ENCODE measurements at regions not wholly inside any gene's neighbourhood (a gene's known extent, or its start where the extent isn't known, plus 50 kb on each side); places are given as distances from the start of the nearest gene placed in this dataset.

GRCh38 chr2:215760091-215760490, 253.3 kb downstream of the MREG start:
- H3K36me3 ChIP-seq (ENCODE audit: insufficient read depth, low read length): no peaks in the 10 kb centered on the region
- no peaks in the 10 kb centered on the region for H3K27me3 ChIP-seq (ENCODE audit: insufficient read depth, low read length, poor library complexity, severe bottlenecking)
- no peak overlapping the region for H3K9ac ChIP-seq (ENCODE audit: low read depth, low read length, poor library complexity, severe bottlenecking)
- no peaks in the 10 kb centered on the region for H3K79me2 ChIP-seq (ENCODE audit: insufficient read depth, low read length)
- no peak overlapping the region for H2AFZ ChIP-seq (ENCODE audit: low read length)
- no peak overlapping the region for H3K4me2 ChIP-seq (ENCODE audit: low read depth, low read length, poor library complexity, severe bottlenecking)
- no peaks in the 10 kb centered on the region for H3K9me3 ChIP-seq (ENCODE audit: insufficient read depth, low read depth, low read length)
- no peak overlapping the region for H3K4me3 ChIP-seq (ENCODE audit: low read length, poor library complexity, severe bottlenecking)
- H3K4me1 ChIP-seq (ENCODE audit: insufficient read depth, low read length, poor library complexity, severe bottlenecking): no peaks in the 10 kb centered on the region
- no peaks in the 10 kb centered on the region for H3K9me2 ChIP-seq (replicated peaks; ENCODE audit: low read depth, low read length)
- TF ChIP-seq EZH2phosphoT487 (IDR thresholded peaks at IDR 0.05; ENCODE audit: borderline replicate concordance) (no peak), CTCF (conservative IDR thresholded peaks at IDR 0.05; ENCODE audit: low read length) (no peak)
- H4K20me1 ChIP-seq (ENCODE audit: insufficient read depth, low read length, poor library complexity, severe bottlenecking): no peaks in the 10 kb centered on the region
- H3F3A ChIP-seq (ENCODE audit: low read depth): no peaks in the 10 kb centered on the region

DNA sequence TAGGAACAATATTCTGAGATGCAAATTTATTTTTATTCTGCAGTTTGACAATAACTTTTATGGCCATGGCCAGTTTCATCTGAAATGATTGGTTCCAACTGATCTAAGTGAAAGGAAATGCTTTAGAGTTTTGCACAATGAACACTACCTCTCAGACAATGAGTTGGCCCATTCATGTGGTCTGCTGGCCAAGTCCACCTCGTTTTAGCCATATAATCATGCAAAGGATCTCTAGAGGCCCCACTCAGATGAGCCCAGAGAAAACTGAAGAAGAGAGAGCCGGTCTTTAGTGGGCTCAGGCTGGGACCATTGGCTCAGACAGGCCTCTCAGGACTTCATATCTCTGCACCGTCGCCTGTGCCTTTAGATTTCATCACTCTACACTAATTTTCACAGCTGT, 254.7 kb downstream of the MREG start:
- Histone ChIP-seq H3K9me2 (replicated peaks; ENCODE audit: low read depth, low read length) (no peaks in the 10 kb centered on the region), H2AFZ (ENCODE audit: low read length) (no peak overlapping the region), H3K9me3 (ENCODE audit: insufficient read depth, low read depth, low read length) (no peaks in the 10 kb centered on the region), H3K9ac (ENCODE audit: low read depth, low read length, poor library complexity, severe bottlenecking) (no peak overlapping the region), H4K20me1 (ENCODE audit: insufficient read depth, low read length, poor library complexity, severe bottlenecking) (no peaks in the 10 kb centered on the region), H3F3A (ENCODE audit: low read depth) (no peaks in the 10 kb centered on the region), H3K27me3 (ENCODE audit: insufficient read depth, low read length, poor library complexity, severe bottlenecking) (no peaks in the 10 kb centered on the region), H3K79me2 (ENCODE audit: insufficient read depth, low read length) (no peaks in the 10 kb centered on the region), H3K36me3 (ENCODE audit: insufficient read depth, low read length) (no peaks in the 10 kb centered on the region), H3K4me3 (ENCODE audit: low read length, poor library complexity, severe bottlenecking) (no peak overlapping the region), H3K4me2 (ENCODE audit: low read depth, low read length, poor library complexity, severe bottlenecking) (no peak overlapping the region), H3K4me1 (ENCODE audit: insufficient read depth, low read length, poor library complexity, severe bottlenecking) (no peaks in the 10 kb centered on the region)
- no peak for TF ChIP-seq EZH2phosphoT487 (IDR thresholded peaks at IDR 0.05; ENCODE audit: borderline replicate concordance)
- no peak for TF ChIP-seq CTCF (conservative IDR thresholded peaks at IDR 0.05; ENCODE audit: low read length)

DNA sequence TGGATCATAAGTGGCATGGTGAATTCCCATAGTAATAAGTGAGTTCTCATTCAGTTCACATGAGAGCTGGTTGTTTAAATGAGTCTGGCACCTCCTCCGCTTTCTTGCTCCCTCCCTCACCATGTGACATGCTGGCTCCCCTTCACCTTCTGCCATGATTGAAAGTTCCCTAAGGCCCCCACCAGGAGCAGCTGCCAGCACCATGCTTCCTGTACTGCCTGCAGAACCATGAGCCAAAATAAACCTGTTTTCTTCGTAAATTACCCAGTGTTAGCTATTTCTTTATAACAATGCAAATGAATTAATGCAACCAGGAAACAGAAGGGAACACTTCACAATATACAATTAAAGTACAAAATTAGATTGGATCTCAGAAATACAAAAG, 257.0 kb downstream of the MREG start:
- Histone ChIP-seq H3K4me2 (ENCODE audit: low read depth, low read length, poor library complexity, severe bottlenecking) (no peak overlapping the region), H3K27me3 (ENCODE audit: insufficient read depth, low read length, poor library complexity, severe bottlenecking) (no peaks in the 10 kb centered on the region), H2AFZ (ENCODE audit: low read length) (no peak overlapping the region), H3K4me1 (ENCODE audit: insufficient read depth, low read length, poor library complexity, severe bottlenecking) (no peaks in the 10 kb centered on the region), H3K36me3 (ENCODE audit: insufficient read depth, low read length) (no peaks in the 10 kb centered on the region), H3K79me2 (ENCODE audit: insufficient read depth, low read length) (no peaks in the 10 kb centered on the region), H3K9me3 (ENCODE audit: insufficient read depth, low read depth, low read length) (no peaks in the 10 kb centered on the region), H3F3A (ENCODE audit: low read depth) (no peaks in the 10 kb centered on the region), H3K9ac (ENCODE audit: low read depth, low read length, poor library complexity, severe bottlenecking) (no peak overlapping the region), H4K20me1 (ENCODE audit: insufficient read depth, low read length, poor library complexity, severe bottlenecking) (no peaks in the 10 kb centered on the region), H3K9me2 (replicated peaks; ENCODE audit: low read depth, low read length) (no peaks in the 10 kb centered on the region), H3K4me3 (ENCODE audit: low read length, poor library complexity, severe bottlenecking) (no peak overlapping the region)
- TF ChIP-seq CTCF (conservative IDR thresholded peaks at IDR 0.05; ENCODE audit: low read length) (no peak), EZH2phosphoT487 (IDR thresholded peaks at IDR 0.05; ENCODE audit: borderline replicate concordance) (no peak)
